NCI-H226 (cell line): ENCODE measurements at regions not wholly inside any gene's neighbourhood (a gene's known extent, or its start where the extent isn't known, plus 50 kb on each side); places are given as distances from the start of the nearest gene placed in this dataset.
"Not testable (repeated sequence)": the region's sequence is repeated elsewhere in the genome, so short reads cannot be mapped to it uniquely, and the experiment has no call there.

Source experiments
- DNase-seq: peaks from one replicate; pipeline ENCODE4 v3.0.0-alpha.2; 2015

GRCh38 chr13:50366488-50367174, 351.4 kb downstream of the KCNRG start:
- no peak for DNase-seq

- DNase-seq, result no peak
Measured at GRCh38 chr13:50369646-50370045, 354.4 kb downstream of the KCNRG start.

GRCh38 chr13:50370303-50370950, 355.2 kb downstream of the KCNRG start:
- DNase-seq, result no peak

- DNase-seq, result no peak
Measured at GRCh38 chr13:50374517-50374916, 359.3 kb downstream of the KCNRG start.

GRCh38 chr13:50375792-50376191, 360.5 kb downstream of the KCNRG start:
- DNase-seq, result peak; percentile 60

GRCh38 chr13:50376895-50377575, 361.8 kb downstream of the KCNRG start:
- no peak for DNase-seq

- DNase-seq, result no peak
Measured at GRCh38 chr13:50377726-50378270, 362.6 kb downstream of the KCNRG start.

GRCh38 chr13:50378509-50379044, 363.3 kb downstream of the KCNRG start:
- no peak for DNase-seq

GRCh38 chr13:50379584-50379983, 364.3 kb downstream of the KCNRG start:
- DNase-seq, result peak; percentile 32

- DNase-seq, result no peak
Measured at GRCh38 chr13:50380905-50381304, 365.7 kb downstream of the KCNRG start.

GRCh38 chr13:50382511-50382910, 367.3 kb downstream of the KCNRG start:
- DNase-seq, result no peak

- no peak for DNase-seq
Measured at GRCh38 chr13:50382951-50383350, 367.7 kb downstream of the KCNRG start.

- DNase-seq, result no peak
Measured at GRCh38 chr13:50384724-50385123, 369.5 kb downstream of the KCNRG start.

GRCh38 chr13:50386541-50387050, 371.4 kb downstream of the KCNRG start:
- no peak for DNase-seq

- peak; percentile 26 for DNase-seq
Measured at GRCh38 chr13:50387051-50387581, 371.9 kb downstream of the KCNRG start.

GRCh38 chr13:50388481-50388880, 373.2 kb downstream of the KCNRG start:
- no peak for DNase-seq

GRCh38 chr13:50389726-50390125, 374.5 kb downstream of the KCNRG start:
- no peak for DNase-seq

GRCh38 chr13:50390503-50391248, 375.4 kb downstream of the KCNRG start:
- no peak for DNase-seq

GRCh38 chr13:50392977-50393376, 377.7 kb downstream of the KCNRG start:
- no peak for DNase-seq

- DNase-seq, result no peak
Measured at GRCh38 chr13:50393628-50394027, 378.4 kb downstream of the KCNRG start.

GRCh38 chr13:50396001-50396400, 380.8 kb downstream of the KCNRG start:
- no peak for DNase-seq

GRCh38 chr13:50396618-50397017, 381.4 kb downstream of the KCNRG start:
- not testable (repeated sequence) for DNase-seq
